Gastroesophageal sphincter (tissue), 3 donors: ENCODE measurements at regions not wholly inside any gene's neighbourhood (a gene's known extent, or its start where the extent isn't known, plus 50 kb on each side); places are given as distances from the start of the nearest gene placed in this dataset.

Experiments used
- CTCF ChIP-seq, 4 experiments: fragments of 200-600 bp in 2 of 4; fragments of 450-650 bp in 2 of 4; sonication (generic) in 1 of 4; IDR thresholded peaks; one replicate each; pipeline ENCODE4 v1.5.1; 2017 to 2019; ENCODE audit warnings: antibody characterized with exemption in 4 of 4, mild to moderate bottlenecking in 2 of 4, moderate library complexity in 2 of 4
- POLR2A ChIP-seq, 2 donors: fragments of 450-650 bp; IDR thresholded peaks; one replicate each; pipeline ENCODE4 v1.6.1; 2017; ENCODE audit warnings: antibody characterized with exemption in 2 of 2, mild to moderate bottlenecking in 2 of 2, moderate library complexity in 1 of 2
- POLR2AphosphoS5 ChIP-seq: sonication (generic); formaldehyde crosslinking; IDR thresholded peaks from one replicate; pipeline ENCODE4 v1.6.1; 2017; ENCODE audit warnings: antibody characterized with exemption

DNA sequence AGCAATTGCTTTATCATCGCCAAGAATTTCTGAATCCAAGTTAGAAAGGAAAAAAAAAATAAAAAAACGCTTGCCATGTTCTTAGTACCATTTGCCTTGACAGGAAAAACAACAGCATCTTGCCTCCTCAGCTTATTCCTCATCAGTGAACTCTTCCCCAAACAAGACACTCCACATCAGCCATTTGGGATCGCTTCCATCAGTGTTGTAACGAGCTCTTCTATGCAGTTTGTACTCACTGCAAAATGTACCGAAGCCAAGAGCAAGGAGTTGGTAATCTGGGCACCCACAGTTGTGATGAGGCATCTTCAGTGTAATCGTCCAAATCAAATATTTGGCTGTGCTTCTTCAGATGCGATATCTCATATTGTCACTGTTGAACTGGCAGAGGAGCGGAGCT is 503.7 kb downstream of the TMEM182 start:
- TF ChIP-seq POLR2AphosphoS5 (no peak), CTCF (IDR thresholded peaks at IDR 0.05) (no peak), POLR2A (IDR thresholded peaks at IDR 0.05) (no peak)
